Caco-2 (cell line): ENCODE measurements at regions not wholly inside any gene's neighbourhood (a gene's known extent, or its start where the extent isn't known, plus 50 kb on each side); places are given as distances from the start of the nearest gene placed in this dataset.

Source experiments
- BruUV-seq: library from RNA; stranded (reverse); fragments of 400-500 nt; replicated peaks from 2 replicates; lab custom pipeline; 2021; lab: Mats Ljungman, UMichigan
- CTCF ChIA-PET: fragments of 300-600 bp; sonication (Branson Sonifier 250); formaldehyde crosslinking; loops from one replicate; lab custom pipeline; 2022; ENCODE audit warnings: antibody characterized with exemption; lab: Charles Lee
- POLR2A ChIA-PET: fragments of 300-600 bp; sonication (Branson Sonifier 250); formaldehyde crosslinking; loops from one replicate; lab custom pipeline; 2022; ENCODE audit warnings: antibody characterized with exemption; lab: Charles Lee
- DNase-seq, 2 experiments: peaks; one replicate each; pipeline versions ENCODE4 v3.0.0 to v3.0.0-alpha.2; 2020 to 2022
- H3K27me3 ChIP-seq: replicated peaks from 2 replicates; pipeline ENCODE4 v1.6.0; 2011; ENCODE audit warnings: low read length; ENCODE audit not compliant: control insufficient read depth, insufficient read depth
- H3K36me3 ChIP-seq: 2 replicates; pipeline ENCODE4 v1.5.1; 2011; ENCODE audit warnings: low read length; ENCODE audit not compliant: control insufficient read depth, insufficient read depth
- H3K4me1 ChIP-seq: fragments of 250-450 bp; sonication (Bioruptor Pico); 2 replicates; pipeline ENCODE4 v1.5.1; 2020; ENCODE audit warnings: mild to moderate bottlenecking
- H3K4me3 ChIP-seq: 2 replicates; pipeline ENCODE4 v1.5.1; 2011; ENCODE audit warnings: low read depth, mild to moderate bottlenecking, control low read depth, low read length
- H3K9me3 ChIP-seq: fragments of 250-450 bp; sonication (Bioruptor Pico); 2 replicates; pipeline ENCODE4 v1.5.1; 2020; ENCODE audit warnings: mild to moderate bottlenecking, moderate library complexity
- H3K27ac Mint-ChIP-seq: one replicate; pipeline ENCODE4 v1.8.0; 2022; ENCODE audit warnings: mixed read lengths; ENCODE audit not compliant: unreplicated experiment
- H3K27me3 Mint-ChIP-seq: one replicate; pipeline ENCODE4 v1.8.0; 2022; ENCODE audit warnings: mixed read lengths; ENCODE audit not compliant: insufficient read depth, unreplicated experiment
- H3K36me3 Mint-ChIP-seq: one replicate; pipeline ENCODE4 v1.8.0; 2022; ENCODE audit warnings: mild to moderate bottlenecking, mixed read lengths; ENCODE audit not compliant: insufficient read depth, unreplicated experiment
- H3K4me1 Mint-ChIP-seq: one replicate; pipeline ENCODE4 v1.8.0; 2022; ENCODE audit warnings: low read depth, mixed read lengths; ENCODE audit not compliant: unreplicated experiment
- H3K4me3 Mint-ChIP-seq: one replicate; pipeline ENCODE4 v1.8.0; 2022; ENCODE audit warnings: mild to moderate bottlenecking, moderate library complexity, mixed read lengths; ENCODE audit not compliant: unreplicated experiment
- H3K9me3 Mint-ChIP-seq: one replicate; pipeline ENCODE4 v1.8.0; 2022; ENCODE audit warnings: mixed read lengths; ENCODE audit not compliant: unreplicated experiment
- CTCF ChIP-seq, 2 experiments: fragments of 200-600 bp in 1 of 2; IDR thresholded peaks; 1 replicate in 1 of 2; 2 replicates in 1 of 2; pipeline versions ENCODE4 v1.5.1 to v1.8.0; 2011 to 2022; ENCODE audit warnings: antibody characterized with exemption in 1 of 2, control low read depth in 1 of 2, inconsistent platforms in 1 of 2, low read depth in 1 of 2, low read length in 1 of 2, mild to moderate bottlenecking in 1 of 2, moderate library complexity in 1 of 2; ENCODE audit not compliant: insufficient read depth in 1 of 2, severe bottlenecking in 1 of 2, unreplicated experiment in 1 of 2
- intact Hi-C: fragments of 100-400 bp; cut with micrococcal nuclease; formaldehyde crosslinking; loops from one replicate; pipeline ENCODE4 v1.10.0; 2022; ENCODE audit not compliant: unreplicated experiment

- CTCF ChIA-PET, result no interaction called here
- no peak for TF ChIP-seq CTCF (IDR thresholded peaks at IDR 0.05; ENCODE audit: insufficient read depth in 1 of 2, low read depth in 1 of 2, low read length in 1 of 2, severe bottlenecking in 1 of 2, unreplicated experiment in 1 of 2)
- no TSS peak for BruUV-seq
These were observed 127.8 kb upstream of the ANO3 start for GRCh38 chr11:26204101-26204500.

GRCh38 chr11:26204839-26205238 lies 127.1 kb upstream of the ANO3 start:
- BruUV-seq, result no TSS peak
- H3K4me3 Mint-ChIP-seq, result no peak overlapping the region
- no peaks in the 10 kb centered on the region for H3K27me3 ChIP-seq
- ChIA-PET POLR2A (no interaction called here), CTCF (interaction anchor here (1.1 kb wide), 1 partner anchor 223 kb away, joined by 3 read pairs; no protein-coding TSS in a partner anchor)
- H3K9me3 ChIP-seq, result no peaks in the 10 kb centered on the region
- H3K36me3 ChIP-seq, result no peaks in the 10 kb centered on the region
- no peaks in the 10 kb centered on the region for H3K4me1 ChIP-seq
- no peak for DNase-seq
- H3K4me1 Mint-ChIP-seq, result no peaks in the 10 kb centered on the region
- H3K27ac Mint-ChIP-seq, result no peak overlapping the region
- H3K4me3 ChIP-seq, result no peak overlapping the region
- peaks cover under 1% of the 10 kb centered on the region for H3K9me3 Mint-ChIP-seq
- no peaks in the 10 kb centered on the region for H3K36me3 Mint-ChIP-seq
- TF ChIP-seq CTCF (IDR thresholded peaks at IDR 0.05; ENCODE audit: insufficient read depth in 1 of 2, low read depth in 1 of 2, low read length in 1 of 2, severe bottlenecking in 1 of 2, unreplicated experiment in 1 of 2), result no peak
- intact Hi-C loops, result no loop called here
- no peaks in the 10 kb centered on the region for H3K27me3 Mint-ChIP-seq

More at GRCh38 chr11:26204101-26204500, 127.8 kb upstream of the ANO3 start:
- Mint-ChIP-seq H3K9me3 (no peaks in the 10 kb centered on the region), H3K4me1 (no peaks in the 10 kb centered on the region), H3K4me3 (no peak overlapping the region), H3K27ac (no peak overlapping the region), H3K36me3 (no peaks in the 10 kb centered on the region), H3K27me3 (no peaks in the 10 kb centered on the region)
- POLR2A ChIA-PET, result no interaction called here
- intact Hi-C loops, result no loop called here
- Histone ChIP-seq H3K9me3 (no peaks in the 10 kb centered on the region), H3K36me3 (no peaks in the 10 kb centered on the region), H3K4me1 (no peaks in the 10 kb centered on the region), H3K27me3 (no peaks in the 10 kb centered on the region), H3K4me3 (no peak overlapping the region)
- no peak for DNase-seq

GRCh38 chr11:26219183-26220117 lies 112.5 kb upstream of the ANO3 start:
- no peak overlapping the region for H3K27ac Mint-ChIP-seq
- intact Hi-C loops, result no loop called here
- ChIA-PET POLR2A (no interaction called here), CTCF (no interaction called here)
- no peaks in the 10 kb centered on the region for H3K36me3 ChIP-seq
- no peaks in the 10 kb centered on the region for H3K4me1 Mint-ChIP-seq
- H3K4me3 ChIP-seq, result no peak overlapping the region
- no peak for DNase-seq
- no peak for TF ChIP-seq CTCF (IDR thresholded peaks at IDR 0.05; ENCODE audit: insufficient read depth in 1 of 2, low read depth in 1 of 2, low read length in 1 of 2, severe bottlenecking in 1 of 2, unreplicated experiment in 1 of 2)
- H3K36me3 Mint-ChIP-seq, result no peaks in the 10 kb centered on the region
- no peaks in the 10 kb centered on the region for H3K27me3 ChIP-seq
- BruUV-seq, result no TSS peak
- H3K9me3 ChIP-seq, result no peaks in the 10 kb centered on the region
- no peaks in the 10 kb centered on the region for H3K9me3 Mint-ChIP-seq
- peaks cover 3% of the 10 kb centered on the region; the same call in 1 of the 2 replicates for H3K4me1 ChIP-seq
- no peaks in the 10 kb centered on the region for H3K27me3 Mint-ChIP-seq
- H3K4me3 Mint-ChIP-seq, result no peak overlapping the region
